MCF 10A (cell line): ENCODE measurements at regions not wholly inside any gene's neighbourhood (a gene's known extent, or its start where the extent isn't known, plus 50 kb on each side); places are given as distances from the start of the nearest gene placed in this dataset.

Experiments
- BruUV-seq: library from RNA; stranded (reverse); fragments of 400-500 nt; replicated peaks from 2 replicates; lab custom pipeline; 2021; lab: Mats Ljungman, UMichigan
- CTCF ChIA-PET: fragments of 300-600 bp; sonication (Branson Sonifier 250); formaldehyde crosslinking; extraction: SDS; loops from one replicate; lab custom pipeline; 2021; ENCODE audit warnings: antibody characterized with exemption, inconsistent platforms; lab: Yijun Ruan, JAX
- POLR2A ChIA-PET: fragments of 300-600, 350-650 bp; sonication (Branson Sonifier 250); formaldehyde crosslinking; extraction: SDS; loops from one replicate; lab custom pipeline; 2020; ENCODE audit warnings: antibody characterized with exemption, inconsistent platforms; lab: Yijun Ruan, JAX
- DNase-seq: peaks from one replicate; pipeline ENCODE4 v3.0.0-alpha.2; 2018; ENCODE audit not compliant: unreplicated experiment
- H3K27ac Mint-ChIP-seq: one replicate; pipeline ENCODE4 v1.8.0; 2022; ENCODE audit warnings: mild to moderate bottlenecking, low read depth, mixed read lengths; ENCODE audit not compliant: unreplicated experiment
- H3K27me3 Mint-ChIP-seq: one replicate; pipeline ENCODE4 v1.8.0; 2022; ENCODE audit warnings: mixed read lengths; ENCODE audit not compliant: insufficient read depth, unreplicated experiment
- H3K36me3 Mint-ChIP-seq: one replicate; pipeline ENCODE4 v1.8.0; 2022; ENCODE audit warnings: mild to moderate bottlenecking, moderate library complexity, mixed read lengths; ENCODE audit not compliant: insufficient read depth, unreplicated experiment
- H3K4me1 Mint-ChIP-seq: one replicate; pipeline ENCODE4 v1.8.0; 2022; ENCODE audit warnings: mixed read lengths; ENCODE audit not compliant: insufficient read depth, unreplicated experiment
- H3K4me3 Mint-ChIP-seq: one replicate; pipeline ENCODE4 v1.8.0; 2022; ENCODE audit warnings: mild to moderate bottlenecking, moderate library complexity, mixed read lengths; ENCODE audit not compliant: unreplicated experiment
- H3K9me3 Mint-ChIP-seq: one replicate; pipeline ENCODE4 v1.8.0; 2022; ENCODE audit warnings: mixed read lengths; ENCODE audit not compliant: unreplicated experiment
- CTCF ChIP-seq: fragments of 200-600 bp; IDR thresholded peaks from one replicate; pipeline ENCODE4 v1.8.0; 2022; ENCODE audit warnings: antibody characterized with exemption, mild to moderate bottlenecking; ENCODE audit not compliant: unreplicated experiment
- intact Hi-C: fragments of 100-400 bp; cut with micrococcal nuclease; formaldehyde crosslinking; loops from 2 replicates; pipeline ENCODE4 v1.14.1; 2022

GRCh38 chr12:72144553-72144952 lies 127.6 kb upstream of the TRHDE start:
- CTCF ChIA-PET: interaction anchor here (0.7 kb wide), 1 partner anchor 107 kb away, joined by 3 read pairs; no protein-coding TSS in a partner anchor
- intact Hi-C loops: no loop called here
- Mint-ChIP-seq H3K9me3 (no peaks in the 10 kb centered on the region), H3K27me3 (no peaks in the 10 kb centered on the region), H3K36me3 (no peaks in the 10 kb centered on the region), H3K4me3 (no peak overlapping the region), H3K27ac (no peak overlapping the region), H3K4me1 (no peaks in the 10 kb centered on the region)
- BruUV-seq: no TSS peak
- DNase-seq: no peak
- POLR2A ChIA-PET: no interaction called here
- no peak for TF ChIP-seq CTCF

- CTCF ChIA-PET: no interaction called here
These were observed 125.7 kb upstream of the TRHDE start for GRCh38 chr12:72146495-72146894.

GRCh38 chr12:72148709-72149108 lies 123.5 kb upstream of the TRHDE start:
- Mint-ChIP-seq H3K36me3 (no peaks in the 10 kb centered on the region), H3K4me3 (no peak overlapping the region), H3K4me1 (no peaks in the 10 kb centered on the region), H3K27ac (no peak overlapping the region), H3K9me3 (no peaks in the 10 kb centered on the region), H3K27me3 (no peaks in the 10 kb centered on the region)
- no peak for TF ChIP-seq CTCF
- intact Hi-C loops: no loop called here
- POLR2A ChIA-PET: no interaction called here
- BruUV-seq: no TSS peak
- no peak for DNase-seq
- CTCF ChIA-PET: no interaction called here

More at GRCh38 chr12:72146495-72146894, 125.7 kb upstream of the TRHDE start:
- Mint-ChIP-seq H3K9me3 (no peaks in the 10 kb centered on the region), H3K36me3 (no peaks in the 10 kb centered on the region), H3K4me3 (no peak overlapping the region), H3K27ac (no peak overlapping the region), H3K4me1 (no peaks in the 10 kb centered on the region), H3K27me3 (no peaks in the 10 kb centered on the region)
- POLR2A ChIA-PET: no interaction called here
- BruUV-seq: no TSS peak
- no peak for TF ChIP-seq CTCF
- intact Hi-C loops: no loop called here
- no peak for DNase-seq

- no peak for DNase-seq
- CTCF ChIA-PET: no interaction called here
- no peaks in the 10 kb centered on the region for H3K36me3 Mint-ChIP-seq
- intact Hi-C loops: no loop called here
- H3K9me3 Mint-ChIP-seq: no peaks in the 10 kb centered on the region
- H3K27me3 Mint-ChIP-seq: peaks cover 4% of the 10 kb centered on the region
- no TSS peak for BruUV-seq
- no peaks in the 10 kb centered on the region for H3K4me1 Mint-ChIP-seq
- no peak overlapping the region for H3K27ac Mint-ChIP-seq
- no peak for TF ChIP-seq CTCF
- POLR2A ChIA-PET: no interaction called here
- H3K4me3 Mint-ChIP-seq: no peak overlapping the region
These were observed 109.3 kb upstream of the TRHDE start for GRCh38 chr12:72162875-72163274.
